CD4-positive, alpha-beta T cell treated with Interleukin-17A for 4 hours (primary cell): ENCODE measurements at regions not wholly inside any gene's neighbourhood (a gene's known extent, or its start where the extent isn't known, plus 50 kb on each side); places are given as distances from the start of the nearest gene placed in this dataset.

ENCODE experiments used
- DNase-seq: peaks from one replicate; pipeline ENCODE4 v3.0.0-alpha.2; 2020; ENCODE audit warnings: mixed read lengths

DNA sequence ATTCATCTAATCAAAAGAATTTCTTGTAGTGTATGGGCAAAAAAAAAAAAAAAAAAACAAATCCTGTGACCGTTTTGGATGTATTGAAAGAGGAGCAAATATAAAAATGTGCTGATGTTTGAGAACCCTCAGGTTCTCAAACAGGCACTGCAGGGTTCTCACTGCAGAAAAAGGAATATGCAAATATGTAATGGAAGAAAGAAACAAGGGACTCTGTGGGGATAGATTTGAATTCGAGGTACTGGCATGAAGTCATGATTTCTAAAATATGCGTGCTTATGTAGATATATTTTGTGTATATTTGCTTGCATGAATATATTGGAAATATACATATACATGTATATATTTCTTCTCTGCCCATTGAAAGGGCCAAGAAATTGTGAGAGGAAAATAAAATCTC lies 365.0 kb upstream of the RUNX1 start:
- DNase-seq, result no peak

DNA sequence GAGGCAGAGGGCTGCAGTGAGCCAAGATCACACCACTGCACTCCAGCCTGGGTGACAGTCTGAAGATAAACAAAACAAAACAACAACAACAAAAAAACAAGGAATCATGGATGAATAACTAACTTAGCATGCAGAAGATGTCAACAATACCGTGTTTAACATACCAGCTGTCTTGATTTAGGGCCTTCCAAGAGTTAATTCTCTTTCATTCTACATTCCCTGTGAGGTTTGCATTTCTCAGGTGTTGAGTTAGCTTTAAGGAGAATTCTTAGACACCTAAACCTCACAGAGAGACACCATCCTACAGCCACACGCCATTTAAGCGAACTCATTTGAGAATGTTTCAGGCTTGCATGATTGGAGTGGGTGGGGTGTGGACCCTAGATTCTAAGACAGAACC lies 363.1 kb upstream of the RUNX1 start:
- DNase-seq, result no peak

DNA sequence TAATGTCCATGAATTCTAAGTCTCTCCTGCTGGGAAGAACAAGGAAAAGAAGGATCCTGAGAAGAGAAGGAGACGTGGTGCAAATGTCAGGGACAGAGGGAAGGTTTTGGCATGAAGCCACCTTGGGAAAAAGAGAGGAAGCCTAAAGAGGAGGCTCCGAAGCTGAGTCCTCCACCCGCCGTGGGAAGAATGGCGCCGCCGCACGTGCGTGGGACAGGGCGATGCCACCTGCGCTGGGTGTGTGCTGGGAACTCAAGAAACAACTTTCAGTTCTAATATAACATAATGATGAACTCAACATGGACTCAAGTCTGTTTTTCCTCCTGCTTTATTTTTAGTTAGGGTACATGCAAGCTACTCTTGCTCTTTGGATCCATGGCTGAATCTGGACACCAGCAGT lies 362.3 kb upstream of the RUNX1 start:
- no peak for DNase-seq

DNA sequence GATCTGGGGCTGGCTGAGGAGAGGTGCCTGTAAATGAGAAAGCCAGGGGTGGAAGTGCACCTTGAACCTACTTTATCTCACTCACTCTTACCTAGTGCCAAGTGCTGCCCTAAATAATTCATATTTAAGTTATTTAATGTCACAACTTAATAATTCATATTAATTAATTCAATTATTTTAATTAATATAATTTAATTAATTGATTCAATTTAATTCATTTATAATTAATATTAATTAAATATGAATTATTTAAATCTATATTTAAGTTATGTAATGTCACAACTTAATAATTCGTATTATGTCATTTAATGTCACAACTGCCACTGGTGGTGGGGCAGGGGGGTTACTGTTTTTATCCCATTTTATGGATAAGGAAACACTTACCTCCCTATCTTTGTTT lies 361.6 kb upstream of the RUNX1 start:
- no peak for DNase-seq

DNA sequence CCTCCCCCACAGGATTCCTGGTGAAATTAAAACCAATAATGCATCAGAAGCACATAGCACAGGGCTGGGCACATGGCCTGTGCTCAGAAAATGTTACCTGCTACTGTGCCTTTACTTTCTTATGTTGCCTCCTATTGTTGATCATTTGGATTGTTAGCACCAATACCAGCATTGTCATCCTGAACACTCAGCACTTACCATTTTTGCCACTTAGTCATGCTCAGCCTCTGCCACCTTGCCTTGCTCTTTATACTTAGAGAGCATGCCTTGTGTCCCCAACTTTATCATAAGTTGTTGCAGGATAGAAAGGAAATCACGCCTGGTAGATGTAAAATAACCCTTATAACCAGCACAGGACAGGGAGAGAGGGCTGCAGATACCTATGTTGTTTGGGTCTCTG lies 361.0 kb upstream of the RUNX1 start:
- DNase-seq, result no peak

DNA sequence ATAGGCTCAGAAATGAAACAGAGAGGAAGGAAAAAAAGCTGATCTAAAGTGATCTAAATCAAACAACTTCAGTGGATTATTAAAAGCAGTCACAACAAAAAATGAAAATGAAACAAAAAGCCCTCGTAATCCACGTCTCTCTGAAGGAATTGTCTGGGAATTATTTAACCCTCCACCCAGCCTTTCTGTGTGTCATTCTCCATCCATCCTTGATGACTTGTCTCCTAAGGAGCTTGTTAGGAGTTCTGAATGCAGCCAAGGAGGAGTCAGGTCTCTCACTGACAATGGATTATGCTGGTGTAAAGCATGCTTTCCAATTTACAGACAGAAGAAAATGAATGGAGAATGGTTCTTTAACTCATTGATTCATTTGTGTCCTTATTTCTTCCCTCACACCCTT lies 359.3 kb upstream of the RUNX1 start:
- no peak for DNase-seq

DNA sequence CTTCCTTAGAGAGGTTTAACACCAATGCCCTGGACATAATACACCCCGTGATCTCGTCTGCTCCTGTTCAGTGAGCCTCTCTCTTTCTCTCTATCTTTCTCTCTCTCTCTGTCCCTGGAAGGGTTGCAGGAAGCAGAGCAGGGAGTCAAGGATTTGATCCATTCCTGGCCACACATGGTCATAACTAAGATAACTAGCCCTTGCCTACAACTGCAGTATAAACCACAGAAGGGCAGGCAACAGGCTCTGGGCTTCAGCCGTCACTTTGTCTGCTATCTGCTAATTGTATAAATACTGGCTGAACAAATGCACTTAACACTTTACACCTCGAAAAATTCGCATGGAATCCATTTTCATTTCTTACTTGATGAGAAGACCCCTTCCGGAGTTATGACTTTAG lies 357.5 kb upstream of the RUNX1 start:
- no peak for DNase-seq

DNA sequence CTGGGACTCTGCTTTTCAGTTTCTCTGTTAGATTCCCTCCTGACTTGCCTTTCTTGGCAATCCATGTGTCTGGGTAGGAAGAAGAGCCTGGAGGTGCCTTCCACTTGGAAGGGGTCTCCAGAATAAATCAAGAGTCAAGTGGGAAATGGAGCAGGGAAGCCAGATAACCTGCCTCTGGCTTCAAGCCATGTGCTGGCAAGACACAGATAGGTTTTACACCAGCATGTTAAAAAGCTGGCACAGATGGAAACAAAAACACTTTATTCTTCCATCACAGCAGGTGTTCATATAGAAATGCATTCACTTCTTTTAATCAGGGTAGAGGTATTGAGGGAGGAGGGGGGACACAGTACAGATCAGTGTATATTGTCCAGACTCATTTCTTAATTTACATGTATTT lies 356.9 kb upstream of the RUNX1 start:
- no peak for DNase-seq

DNA sequence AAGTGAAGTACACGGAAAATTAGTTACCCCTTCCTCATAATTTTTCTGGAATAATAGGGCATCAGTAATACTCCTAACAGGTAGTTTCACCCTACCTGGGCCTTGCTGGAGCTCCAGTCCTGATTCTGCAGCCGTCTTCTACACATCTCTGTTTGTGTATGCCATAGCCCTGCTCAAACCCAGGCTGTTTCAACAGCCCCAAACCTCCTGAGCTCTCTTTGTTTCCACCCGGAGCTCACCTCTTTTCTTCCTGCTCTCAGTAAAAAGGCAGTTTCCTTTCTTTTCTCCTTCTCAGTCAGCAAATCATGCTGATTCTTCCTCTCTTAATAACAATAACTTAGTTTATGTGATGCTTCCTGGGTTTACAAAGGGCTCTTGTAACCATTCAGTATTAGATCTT lies 355.1 kb upstream of the RUNX1 start:
- DNase-seq, result no peak

DNA sequence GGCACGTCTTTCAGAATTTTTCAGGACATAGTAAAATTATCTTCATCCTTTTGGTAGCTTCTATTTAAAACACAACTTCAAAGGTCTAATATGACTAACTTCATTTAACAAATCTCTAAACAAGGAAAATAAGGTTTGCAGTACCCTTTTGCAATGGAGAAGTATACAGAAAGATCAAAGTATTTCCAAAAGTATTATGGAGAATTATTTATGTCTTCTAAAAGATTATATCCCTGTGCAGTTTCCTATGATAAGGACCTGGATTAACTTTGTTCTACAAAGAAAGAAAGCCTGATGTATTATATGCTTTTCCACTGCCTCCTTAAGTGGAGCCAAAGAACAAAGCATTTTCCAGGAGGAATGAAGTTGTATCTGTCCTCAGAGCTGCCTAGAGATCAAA lies 353.0 kb upstream of the RUNX1 start:
- no peak for DNase-seq

DNA sequence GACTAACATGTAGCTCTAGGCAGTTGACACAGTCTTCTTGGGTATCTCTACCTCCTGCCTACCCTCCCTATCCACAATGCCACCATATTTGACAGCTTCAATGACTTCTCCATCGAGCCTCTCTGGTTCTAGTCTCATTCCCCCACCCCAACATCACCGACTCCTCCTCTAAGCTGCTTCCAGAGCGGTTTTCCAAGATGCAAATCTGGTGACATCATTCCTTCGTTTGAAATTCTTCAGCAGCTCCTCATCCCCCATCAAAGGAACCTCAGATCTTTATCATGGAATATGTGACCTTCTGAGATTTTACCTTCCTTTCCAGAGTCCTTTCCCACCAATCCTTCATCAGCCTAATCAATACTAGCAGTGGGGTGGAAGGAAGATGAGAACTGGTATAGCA lies 352.4 kb upstream of the RUNX1 start:
- DNase-seq, result no peak

DNA sequence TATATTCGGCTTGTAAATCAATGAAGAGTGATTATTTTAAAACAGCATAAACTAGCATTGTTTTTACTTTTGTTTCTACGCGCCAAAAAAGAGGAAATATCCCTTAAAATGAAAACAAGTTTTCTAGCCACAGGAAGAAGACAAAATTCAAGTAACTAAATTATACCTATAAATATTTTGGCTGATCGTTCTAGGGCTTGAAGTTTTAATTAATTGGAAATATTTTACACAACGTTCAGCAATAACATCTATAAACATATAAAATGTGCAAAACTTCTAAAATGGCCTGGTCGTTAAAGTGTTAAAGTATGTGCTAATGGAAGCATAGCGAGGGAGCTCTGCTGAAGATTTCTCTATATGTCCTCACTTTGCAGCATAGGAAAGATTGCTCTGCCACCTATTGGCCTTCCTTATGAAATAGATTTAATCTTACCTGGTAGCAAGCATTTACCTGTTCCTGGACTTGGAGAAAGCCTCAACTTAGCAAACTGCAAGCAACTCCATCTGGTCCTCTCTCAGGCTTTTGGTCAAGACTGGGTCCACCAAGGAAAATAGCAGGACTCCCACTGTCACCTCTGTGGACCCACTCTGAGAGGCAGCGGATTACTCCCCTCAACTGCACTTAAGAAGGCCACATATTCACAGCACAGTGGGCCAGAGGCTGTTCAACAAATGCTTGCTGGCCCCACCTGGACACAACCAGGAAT lies 351.3 kb upstream of the RUNX1 start:
- peak; percentile 55 for DNase-seq

DNA sequence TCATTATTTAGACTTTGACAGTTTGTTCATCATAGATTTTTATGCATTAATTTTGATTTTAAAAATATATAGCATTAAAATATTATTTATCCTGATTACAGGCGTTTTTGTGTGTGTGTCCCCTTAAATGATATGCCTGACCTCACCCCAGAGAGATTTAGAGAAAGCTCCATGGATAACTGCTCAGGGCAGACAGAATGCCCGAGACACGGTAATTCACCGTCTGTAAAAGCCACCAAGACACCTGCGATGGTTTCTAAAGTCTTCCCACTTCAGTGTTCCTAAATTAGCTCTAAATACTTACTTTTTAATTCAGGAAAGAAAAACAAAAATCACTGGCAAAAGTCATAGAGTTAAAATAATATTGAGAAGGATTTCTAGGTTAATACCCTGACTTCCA lies 350.6 kb upstream of the RUNX1 start:
- DNase-seq, result no peak

DNA sequence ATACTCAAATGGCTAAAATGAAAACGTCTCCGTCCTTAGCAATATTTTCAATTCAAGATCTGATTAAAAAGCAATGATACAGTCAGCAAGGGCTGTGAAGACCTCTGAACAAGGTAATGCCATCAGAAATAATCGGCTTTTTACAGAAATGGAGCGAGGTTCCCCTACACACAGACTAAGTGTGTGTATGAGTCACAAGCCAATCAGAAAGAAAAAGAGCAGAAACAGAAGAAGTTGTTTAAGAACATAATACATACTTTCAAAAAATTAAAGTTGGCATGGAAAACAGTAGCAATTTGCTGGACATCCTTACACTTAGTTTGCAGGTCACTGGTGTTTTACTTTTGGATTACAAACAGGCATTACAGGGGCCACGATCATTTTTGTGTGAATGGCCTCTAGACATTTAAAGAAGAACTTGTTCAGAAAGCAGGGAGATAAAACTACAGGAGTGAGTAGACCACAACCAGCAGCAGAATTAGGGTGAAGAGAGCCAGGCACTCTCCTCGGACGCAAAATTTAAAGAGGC lies 350.0 kb upstream of the RUNX1 start:
- no peak for DNase-seq

DNA sequence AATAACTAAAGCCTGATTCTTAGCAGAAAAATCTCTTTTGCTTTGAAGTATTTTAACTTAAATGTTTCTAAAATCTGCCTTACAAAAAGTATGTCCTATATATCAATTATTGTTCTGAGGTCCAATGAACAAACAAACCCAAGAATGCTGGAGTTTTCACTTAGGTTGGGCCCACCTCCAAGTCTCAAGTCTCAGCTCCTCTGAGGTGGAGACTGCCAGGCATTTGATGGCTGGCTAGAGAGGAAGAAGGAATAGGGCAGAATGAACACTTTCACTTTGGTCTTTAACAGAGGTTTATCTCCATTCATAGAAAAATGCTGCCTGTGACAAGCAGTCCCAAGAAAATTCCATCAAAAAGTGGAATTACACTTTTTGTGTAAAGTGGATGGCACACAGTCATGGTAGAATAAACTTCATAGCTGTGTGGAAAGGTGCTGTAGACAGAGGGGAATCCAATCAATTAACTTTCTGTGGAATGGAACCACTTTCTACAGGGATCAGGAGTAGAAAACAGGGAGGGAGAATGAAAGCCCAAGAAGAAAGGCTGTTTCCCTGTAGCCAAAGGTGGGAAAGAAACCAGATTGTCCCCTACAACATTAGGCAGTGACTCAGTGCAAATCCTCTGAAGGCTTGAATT lies 349.4 kb upstream of the RUNX1 start:
- DNase-seq, result no peak

DNA sequence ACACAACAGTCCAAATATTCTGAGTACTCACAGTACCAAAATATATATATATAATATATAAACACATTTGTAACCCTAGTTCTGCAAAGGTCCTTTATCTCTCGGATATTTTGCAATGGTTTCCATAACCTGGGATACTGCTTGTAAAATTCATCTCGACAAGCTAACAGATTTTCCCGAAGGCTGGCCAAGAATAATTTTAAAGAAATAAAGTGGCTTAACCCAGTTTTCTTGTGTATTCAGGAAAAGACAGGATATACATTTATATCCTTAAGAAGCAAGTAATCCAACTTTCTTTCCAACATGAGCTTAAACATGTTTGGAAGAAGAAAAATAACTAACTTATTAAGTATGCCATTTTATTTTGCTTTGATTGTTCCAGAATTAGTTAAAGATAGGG lies 348.7 kb upstream of the RUNX1 start:
- no peak for DNase-seq

DNA sequence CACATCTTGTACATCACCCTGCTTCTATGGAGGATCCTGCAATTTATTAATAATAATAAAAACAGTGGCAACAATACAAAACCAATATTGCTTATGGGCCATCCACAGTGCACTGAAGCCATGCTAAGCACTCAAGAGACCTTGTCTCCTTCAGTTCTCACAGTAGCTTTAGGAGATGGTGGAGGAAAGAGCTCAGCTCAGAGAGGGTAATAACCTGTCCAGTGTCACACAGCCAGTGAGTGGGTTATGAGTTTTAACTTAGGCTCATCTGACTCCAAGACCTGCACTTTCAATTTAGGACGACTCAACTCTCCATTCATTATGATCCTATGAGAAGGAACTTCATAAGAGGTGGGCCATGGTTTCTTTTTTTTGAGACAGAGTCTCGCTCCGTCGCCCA lies 347.6 kb upstream of the RUNX1 start:
- DNase-seq, result no peak

DNA sequence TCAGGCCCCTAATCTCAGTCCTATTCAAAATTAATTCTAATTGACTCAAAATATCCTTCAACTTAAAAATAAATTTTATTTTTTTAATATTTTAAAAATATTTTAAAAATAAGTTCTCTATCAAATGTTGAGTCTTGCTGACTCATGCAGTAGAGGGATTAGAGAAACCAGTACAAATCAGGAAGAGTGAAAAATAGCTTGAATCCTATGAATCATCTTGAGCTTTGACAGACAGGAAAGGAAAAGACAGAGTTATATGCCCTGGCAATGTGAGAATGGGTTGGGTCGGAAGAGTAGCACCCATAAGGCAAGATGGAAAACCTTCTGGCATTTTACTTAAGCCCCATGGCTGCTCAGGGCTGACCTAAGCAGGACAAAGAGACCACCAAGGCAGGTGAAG lies 346.6 kb upstream of the RUNX1 start:
- DNase-seq, result no peak

DNA sequence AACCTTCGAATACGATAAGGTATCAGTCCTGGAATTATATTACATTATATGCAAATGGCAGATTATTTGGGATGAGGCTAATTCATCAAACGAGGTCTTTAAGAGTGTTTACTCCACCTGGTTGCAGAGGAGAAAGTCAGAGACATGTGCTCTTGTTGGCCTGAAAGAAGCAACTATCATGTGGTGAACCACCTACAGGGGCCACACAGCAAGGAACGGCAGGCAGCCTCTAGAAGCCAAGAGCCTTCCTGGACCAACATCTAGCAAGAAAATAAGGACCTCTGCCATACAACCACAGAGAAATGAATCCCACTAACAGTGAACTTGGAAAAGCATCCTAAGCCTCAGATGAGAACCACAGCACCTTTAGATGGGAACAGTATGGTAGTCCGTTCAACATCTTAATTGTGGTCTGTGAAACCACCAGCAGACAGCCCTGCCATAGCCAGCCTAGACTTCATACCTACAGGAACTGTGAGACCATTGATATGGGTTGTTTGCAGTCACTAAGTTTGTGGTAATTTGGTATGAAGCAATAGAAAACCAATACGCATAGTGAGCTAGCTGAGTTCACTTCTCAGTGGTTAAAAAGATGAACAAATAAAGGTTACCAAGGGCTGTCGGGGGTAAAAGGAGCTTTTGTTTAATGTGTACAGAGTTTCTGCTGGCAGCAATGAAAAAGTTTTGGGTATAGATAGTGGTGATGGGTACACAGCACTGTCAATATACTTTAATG lies 345.7 kb upstream of the RUNX1 start:
- DNase-seq, result no peak

DNA sequence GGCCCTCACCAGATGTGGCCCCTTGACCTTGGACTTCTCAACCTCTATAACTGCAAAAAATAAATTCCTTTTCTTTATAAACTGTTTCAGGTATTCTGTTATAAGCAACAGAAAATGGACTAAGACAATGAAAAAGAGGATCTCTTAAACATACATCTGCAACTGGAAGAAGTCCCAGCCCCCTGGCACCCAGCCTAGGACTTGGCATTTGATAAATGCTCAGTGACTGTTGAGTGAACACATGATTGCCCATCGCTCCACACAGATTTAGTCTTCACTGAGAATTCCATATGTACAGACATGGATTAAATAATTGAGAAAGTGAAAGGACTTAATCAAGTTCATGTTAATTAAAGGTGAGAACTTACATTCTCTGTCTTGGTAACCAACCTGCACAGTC lies 344.9 kb upstream of the RUNX1 start:
- DNase-seq, result no peak

DNA sequence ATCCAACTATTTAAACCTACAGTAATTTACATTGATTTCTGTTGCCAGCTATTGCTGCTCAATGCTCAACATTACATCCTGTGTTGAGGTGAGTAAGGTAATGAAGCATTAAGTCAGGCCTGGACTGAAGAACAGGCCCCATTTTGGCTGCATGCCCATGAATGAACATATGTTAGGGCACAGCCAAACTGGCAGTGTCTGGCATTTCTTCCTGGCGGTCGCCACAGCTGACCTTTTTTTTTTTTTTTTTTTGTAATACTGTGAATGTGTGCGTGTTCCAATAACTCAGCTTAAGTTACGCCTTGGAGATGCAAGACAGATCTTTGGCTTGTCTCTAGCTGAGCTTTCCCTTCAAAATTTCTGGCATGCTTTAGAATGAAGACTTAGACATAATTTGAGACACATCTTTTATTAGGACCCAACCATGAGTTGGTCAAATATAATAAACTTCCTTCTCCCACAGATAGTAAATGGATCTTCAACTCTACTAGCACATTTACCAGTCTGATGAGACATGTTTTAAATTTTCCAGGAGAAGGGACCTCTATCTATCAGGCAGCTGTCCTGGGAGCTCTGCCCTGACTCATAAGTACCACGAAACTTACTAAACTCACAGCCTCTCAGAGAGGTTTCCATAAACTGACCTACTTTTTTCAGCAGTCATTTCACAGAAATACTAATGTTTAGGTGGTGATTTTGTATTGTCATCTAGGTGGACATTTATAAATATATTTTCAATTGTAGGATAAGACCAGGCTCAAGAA lies 341.1 kb upstream of the RUNX1 start:
- DNase-seq, result no peak

DNA sequence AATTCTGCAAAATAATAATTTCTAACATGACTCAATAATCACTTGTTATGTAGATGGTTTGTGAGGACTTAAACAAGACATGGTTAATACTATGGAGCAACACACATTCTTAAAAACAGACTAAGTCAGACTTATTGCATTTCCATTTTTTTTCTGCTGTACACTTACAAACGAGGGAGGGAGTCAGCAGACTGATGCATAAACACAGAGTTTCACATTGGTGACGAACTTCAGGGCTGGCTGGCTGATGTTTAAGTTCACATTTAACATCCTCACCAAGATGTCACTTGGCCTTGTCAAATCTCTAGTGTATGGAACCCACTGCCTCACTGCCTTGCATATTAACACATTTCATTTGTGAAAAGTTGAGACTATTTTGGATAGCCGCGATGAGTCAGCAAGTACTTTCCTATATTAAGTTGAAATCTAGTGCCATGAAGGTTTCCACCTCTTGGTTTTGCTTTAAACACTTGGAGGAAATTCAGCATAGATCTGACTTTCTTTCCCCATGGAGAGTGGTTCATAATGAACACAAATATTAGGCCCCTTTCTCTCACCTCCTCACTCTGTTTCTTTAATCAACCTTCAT lies 337.5 kb upstream of the RUNX1 start:
- no peak for DNase-seq

DNA sequence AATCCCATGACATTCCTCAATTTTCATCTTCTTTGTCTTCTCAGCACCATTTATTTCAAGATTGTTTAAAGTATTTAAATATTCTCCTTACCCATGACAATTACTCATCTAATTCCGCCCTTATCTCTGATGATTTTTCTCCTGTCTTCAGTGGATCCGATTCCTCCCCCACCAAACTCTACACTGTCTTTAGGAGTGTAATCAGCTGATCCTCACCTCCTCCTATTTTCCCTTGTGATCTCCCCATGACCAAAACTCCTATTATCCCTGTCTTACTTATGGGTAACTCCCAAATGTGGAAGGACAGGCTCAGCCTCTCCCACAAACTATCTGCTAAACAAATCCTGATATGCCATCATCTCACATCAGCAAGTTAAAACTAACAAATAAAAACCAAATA lies 335.3 kb upstream of the RUNX1 start:
- DNase-seq, result no peak
